Colon (tissue), 2 donors: ENCODE measurements at regions not wholly inside any gene's neighbourhood (a gene's known extent, or its start where the extent isn't known, plus 50 kb on each side); places are given as distances from the start of the nearest gene placed in this dataset.
"Not testable (repeated sequence)": the region's sequence is repeated elsewhere in the genome, so short reads cannot be mapped to it uniquely, and the experiment has no call there.

Experiments
- FAIRE-seq: peaks from 2 replicates; lab custom pipeline; 2012; peaks lifted over from hg19 to GRCh38; lab: Jason Lieb, UNC
- donor health status: control.
- donor health status: control.

DNA sequence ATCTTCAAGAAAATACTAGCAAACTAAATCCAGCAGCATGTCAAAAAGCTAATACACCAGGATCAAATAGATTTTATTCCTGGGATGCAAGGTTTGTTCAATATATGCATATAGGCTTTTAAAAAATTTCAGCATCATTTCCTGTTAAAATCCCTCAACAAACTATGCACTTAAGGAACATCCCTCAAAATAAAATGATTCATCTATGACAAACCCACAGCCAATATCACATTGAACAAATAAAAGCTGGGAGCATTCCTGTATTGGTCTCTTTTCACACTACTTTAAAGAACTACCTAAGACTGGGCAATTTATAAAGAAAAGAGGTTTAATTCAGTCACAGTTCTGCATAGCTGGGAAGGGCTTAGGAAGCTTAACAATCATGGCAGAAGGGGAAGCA is 726.7 kb downstream of the GRXCR1 start:
- FAIRE-seq: no peak

DNA sequence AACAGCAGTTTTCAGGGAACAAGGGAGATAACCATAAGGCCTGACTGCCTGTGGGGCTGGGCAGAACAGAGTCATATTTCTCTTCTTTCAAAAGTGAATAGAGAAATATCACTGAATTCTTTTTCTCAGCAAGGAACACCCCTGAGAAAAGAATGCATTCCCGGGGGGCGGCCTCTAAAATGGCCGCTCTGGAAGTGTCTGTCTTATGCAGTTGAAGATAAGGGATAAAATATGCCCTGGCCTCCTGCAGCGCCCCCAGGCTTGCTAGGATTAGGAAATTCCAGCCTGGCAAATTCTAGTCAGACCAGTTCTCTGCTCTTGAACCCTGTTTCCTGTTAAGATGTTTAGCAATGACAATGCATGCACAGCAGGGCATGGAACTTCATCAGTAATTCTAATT is 745.4 kb downstream of the GRXCR1 start:
- FAIRE-seq: not testable (repeated sequence)

DNA sequence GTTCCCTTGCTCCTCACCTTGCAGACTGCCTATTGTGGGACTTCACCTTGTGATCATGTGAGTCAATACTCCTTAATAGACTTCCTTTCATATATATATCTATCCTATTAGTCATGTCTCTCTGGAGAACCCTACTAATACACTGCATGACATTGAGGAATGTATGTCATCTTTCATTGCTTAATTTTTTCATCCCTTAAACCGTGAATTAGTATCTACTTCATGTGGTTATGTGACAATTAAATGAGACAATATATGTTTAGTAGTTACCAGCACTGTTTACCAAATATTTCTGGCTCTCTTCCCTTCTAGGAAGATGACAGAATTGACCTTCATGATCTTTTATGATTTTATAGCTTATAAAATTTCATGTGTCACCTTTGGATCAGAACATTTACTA is 759.5 kb downstream of the GRXCR1 start:
- FAIRE-seq: no peak

DNA sequence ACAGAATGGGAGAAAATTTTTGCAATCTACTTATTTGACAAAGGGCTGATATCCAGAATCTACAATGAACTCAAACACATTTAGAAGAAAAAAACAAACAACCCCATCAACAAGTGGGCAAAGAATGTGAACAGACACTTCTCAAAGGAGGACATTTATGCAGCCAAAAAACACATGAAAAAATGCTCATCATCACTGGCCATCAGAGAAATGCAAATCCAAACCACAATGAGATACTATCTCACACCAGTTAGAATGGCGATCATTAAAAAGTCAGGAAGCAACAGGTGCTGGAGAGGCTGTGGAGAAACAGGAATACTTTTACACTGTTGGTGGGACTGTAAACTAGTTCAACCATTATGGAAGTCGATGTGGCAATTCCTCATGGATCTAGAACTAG is 767.0 kb downstream of the GRXCR1 start:
- not testable (repeated sequence) for FAIRE-seq

DNA sequence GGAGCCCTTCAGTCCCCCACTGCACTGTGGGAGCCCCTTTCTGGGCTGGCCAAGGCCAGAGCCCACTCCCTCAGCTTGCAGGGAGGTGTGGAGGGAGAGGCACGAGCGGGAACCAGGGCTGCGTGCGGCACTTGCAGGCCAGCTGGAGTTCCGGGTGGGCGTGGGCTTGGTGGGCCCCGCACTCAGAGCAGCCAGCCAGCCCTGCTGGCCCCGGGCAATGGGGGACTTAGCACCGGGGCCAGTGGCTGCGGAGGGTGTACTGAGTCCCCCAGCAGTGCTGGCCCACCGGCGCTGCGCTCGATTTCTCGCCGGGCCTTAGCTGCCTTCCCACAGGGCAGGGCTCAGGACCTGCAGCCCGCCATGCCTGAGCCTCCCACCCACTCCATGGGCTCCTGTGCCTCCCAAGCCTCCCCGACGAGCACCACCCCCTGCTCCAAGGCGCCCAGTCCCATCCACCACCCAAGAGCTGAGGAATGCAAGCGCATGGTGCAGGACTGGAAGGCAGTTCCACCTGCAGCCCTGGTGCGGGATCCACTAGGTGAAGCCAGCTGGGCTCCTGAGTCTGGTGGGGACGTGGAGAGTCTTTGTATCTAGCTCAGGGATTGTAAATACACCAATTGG is 776.2 kb downstream of the KCTD8 start:
- not testable (repeated sequence) for FAIRE-seq

DNA sequence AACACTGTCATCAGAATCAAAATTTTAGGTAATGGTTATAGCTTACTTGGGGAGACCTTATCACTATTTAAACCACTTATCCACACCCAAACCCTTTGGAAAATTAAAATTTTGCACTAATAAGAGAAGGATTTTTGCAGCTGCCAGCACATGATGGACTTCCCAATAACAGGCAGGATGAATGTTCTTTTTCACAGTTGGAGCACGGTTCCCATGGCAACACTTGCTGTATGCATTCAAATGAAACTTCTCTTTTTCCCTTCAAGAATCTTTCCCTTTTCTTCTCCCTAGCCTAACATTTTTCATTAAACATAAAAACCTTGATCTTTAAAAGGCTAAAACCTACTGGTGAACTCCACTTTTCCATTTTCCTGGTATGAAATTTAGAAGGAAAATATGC is 768.2 kb downstream of the KCTD8 start:
- FAIRE-seq: no peak

DNA sequence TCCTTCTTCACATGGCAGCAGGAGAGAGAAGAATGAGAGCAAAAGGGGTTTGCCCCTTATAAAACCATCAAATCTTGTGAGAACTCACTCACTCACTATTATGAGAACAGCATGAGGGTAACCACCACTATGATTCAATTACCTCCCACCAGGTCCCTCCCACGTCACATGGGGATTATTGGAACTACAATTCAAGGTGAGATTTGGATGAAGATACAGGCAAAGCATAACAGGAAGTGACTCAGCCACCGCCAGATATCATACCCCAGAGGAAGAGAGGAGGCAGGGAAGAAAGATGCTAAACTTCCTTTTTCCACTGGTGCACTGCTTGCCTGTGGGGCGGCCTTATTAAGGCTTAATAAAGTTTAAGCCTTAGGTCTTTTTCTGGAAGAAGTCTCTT is 766.1 kb downstream of the KCTD8 start:
- no peak for FAIRE-seq

DNA sequence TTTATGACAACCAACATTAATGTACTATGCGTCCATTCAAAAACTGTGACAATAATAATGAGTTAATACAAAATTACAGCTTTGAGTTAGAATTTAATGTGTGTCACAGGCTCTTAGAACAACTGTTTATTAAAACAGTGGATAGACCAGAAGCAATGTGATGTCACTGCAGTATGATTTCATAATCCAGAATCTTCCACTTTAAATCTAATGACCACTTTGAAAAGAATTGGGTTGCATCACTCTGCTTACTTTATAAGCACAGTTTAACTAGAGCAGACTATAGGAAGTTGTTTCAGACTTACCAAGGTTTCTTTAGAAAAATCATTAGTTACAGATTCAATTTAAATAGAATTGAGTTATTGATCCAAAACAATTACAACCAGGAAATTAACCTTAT is 758.5 kb downstream of the KCTD8 start:
- no peak for FAIRE-seq

DNA sequence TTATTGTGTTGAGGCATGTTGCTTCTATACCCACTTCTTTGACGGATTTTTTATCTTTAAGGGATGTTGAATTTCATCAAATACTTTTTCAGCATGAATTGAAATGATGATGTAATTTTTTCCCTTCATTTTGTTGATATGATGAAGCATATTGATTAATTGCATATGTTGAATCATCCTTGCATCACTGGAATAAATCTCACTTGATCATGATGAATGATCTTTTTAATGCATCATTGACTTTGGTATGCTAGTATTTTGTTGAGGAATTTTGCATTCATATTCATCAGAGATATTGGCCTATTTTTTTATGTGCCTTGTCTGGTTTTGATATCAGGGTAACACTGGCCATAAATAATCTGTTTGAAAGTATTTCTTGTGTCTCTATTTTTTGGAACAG is 754.7 kb downstream of the KCTD8 start:
- no peak for FAIRE-seq

DNA sequence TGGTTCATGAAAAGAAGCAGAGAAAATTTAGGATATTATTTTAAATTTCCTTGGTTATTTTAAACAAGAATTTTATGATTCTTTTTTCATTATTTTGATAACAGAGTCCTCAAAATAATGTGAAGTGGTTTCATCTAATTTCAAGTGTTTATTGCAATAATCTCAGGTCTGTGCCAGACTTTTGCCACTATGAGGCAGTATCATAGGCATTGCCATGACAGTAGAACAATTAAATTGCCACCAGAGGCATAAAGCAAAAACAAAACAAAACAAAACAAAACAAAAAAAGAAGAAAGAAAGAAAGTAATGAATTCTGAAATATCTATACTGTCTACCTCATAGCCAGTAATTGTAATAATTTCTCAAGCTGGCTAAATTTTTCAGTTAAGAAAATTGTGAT is 739.2 kb downstream of the KCTD8 start:
- FAIRE-seq: no peak

DNA sequence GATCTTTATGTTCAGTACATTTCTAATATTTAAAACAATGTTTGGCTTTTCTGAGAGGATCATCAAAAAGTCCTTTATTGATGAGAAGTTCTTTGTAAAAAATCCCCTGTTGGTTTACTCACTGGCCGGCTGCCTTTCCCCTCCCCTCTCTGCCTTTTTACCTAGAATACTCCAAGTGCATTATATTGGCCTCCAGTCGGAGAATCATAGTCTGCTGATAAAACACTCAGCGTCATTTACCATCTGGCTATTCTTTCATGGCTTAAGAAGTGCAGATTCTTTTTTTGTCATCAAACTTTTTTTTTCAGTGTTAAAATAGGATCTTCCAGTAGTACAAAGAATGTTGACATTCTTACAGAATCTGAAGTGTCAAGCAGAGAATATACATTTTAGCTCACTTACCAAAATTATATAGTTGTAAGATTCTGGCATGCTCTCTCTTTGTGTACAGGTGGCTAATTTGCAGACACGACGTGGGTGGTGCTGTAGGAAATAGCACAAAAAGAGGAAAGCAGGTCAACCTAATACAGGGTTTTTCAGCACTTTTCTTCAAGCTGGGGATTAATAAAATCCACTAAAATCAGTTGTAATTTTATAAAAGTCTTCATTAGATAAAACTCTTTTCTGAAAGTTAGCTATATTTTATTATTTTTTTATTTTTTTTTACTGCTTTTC is 731.8 kb downstream of the KCTD8 start:
- no peak for FAIRE-seq

DNA sequence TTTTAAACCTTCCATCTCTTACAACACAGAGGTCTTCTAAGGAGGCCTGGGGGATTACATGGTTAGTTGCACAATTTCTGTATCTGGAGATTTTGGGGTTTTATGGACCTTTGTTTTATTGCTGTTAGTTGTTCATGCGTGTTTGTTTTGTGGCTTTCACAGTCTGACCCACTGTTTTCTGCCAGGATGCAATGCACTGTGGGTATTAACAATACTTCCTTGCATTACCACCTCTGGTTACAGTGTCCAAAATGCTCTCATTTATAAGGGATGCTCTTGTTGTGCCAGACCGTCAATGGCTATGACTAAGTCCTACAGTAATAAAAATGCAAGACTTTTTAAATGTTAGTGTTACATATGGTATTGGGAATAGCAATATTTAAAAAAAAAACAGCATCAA is 730.2 kb downstream of the KCTD8 start:
- no peak for FAIRE-seq

DNA sequence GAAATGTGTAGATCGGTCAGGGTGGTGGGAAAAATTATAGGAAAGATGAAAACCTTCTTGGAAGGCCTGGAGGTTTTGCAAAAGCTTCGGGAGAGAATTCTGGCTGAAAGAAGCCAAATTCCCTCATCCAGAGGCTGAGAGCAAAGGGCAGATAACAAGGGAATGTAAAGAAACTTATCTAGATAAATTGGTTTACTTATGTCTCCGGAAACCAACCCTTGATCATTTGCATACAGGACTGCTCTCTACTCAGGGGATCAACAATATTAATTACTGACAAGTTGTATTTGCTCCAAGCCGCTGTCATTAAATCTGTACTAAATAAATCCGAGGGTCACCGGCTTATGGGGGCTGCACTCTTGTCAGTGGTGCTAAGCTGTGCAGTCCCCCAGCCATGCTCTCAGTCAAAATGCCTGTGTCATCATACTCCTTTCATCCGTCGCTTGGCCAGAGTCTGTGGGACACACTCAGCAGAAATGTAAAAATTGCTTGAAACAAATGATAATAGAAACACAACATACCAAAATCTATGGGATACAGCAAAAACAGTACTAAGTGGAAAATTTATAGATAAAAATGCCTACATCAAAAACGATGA is 715.7 kb downstream of the KCTD8 start:
- no peak for FAIRE-seq

DNA sequence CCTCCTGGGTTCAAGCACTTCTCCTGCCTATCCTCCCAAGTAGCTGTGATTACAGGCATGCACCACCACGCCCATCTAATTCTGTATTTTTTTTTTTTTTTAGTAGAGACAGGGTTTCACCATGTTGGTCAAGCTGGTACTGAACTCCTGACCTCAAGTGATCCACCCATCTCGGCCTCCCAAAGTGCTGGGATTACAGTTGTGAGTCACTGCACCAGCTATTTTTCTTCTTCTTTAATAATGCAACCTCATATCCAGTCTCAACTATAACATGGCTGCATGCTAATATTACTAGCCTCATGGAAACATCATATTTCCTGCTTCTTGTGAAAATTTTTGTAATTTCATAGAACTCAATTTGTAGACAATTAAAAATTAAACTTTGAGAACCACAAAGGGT is 706.5 kb downstream of the KCTD8 start:
- FAIRE-seq: no peak

DNA sequence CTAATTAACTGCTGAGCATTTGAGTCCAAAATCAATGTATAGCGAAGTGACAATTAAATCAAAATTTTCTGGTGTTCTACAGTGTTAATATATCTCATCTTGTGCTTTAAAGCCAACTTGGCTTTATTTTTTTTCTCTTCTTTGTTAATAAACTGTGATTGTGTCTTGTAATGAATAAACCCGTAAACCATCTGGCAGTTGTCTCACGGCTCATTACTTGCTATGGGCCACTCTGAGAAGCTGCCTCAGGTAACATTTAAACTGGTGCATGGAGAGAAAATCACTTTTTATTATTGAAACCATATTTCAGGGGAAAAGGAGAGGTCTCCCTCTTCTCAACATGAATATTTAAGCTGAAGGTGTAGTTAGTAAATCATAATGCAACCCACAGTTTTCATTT is 694.0 kb downstream of the KCTD8 start:
- no peak for FAIRE-seq

DNA sequence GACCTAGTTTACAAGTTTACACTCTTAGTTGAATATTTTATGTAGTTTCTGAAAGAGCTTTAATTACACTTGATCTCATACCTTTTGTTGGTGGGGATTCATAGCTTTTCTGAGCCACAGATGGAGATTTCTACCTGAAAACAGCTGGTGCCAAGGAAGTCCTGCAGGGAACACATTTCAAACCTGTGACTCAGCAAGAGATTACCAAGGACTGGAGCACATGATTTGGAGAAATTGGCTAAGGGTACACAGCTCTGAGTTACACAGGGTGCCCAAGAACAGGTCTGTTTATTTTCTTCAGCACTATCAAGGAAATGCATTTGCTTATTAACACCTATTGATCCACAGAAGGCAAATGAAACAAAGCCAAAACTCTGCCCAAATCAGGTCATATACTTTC is 691.5 kb downstream of the KCTD8 start:
- FAIRE-seq: no peak

DNA sequence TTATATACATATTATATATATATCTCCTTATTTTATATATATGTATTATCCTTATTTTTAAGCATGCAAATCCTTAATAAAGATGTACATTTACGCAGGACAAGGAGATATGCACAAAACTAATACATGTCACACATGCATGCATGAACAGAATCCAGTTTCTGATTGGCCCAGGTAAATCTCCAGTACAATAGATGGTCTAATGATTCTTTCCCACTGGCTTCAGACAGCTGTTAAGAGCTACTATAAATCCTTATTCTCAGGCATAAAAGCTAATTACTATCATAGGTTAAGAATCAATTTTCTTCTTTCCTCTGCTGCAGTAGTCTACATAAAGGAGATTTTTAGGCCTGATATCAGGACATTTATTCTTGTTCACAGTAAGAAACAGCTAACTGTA is 689.8 kb downstream of the KCTD8 start:
- FAIRE-seq: no peak

DNA sequence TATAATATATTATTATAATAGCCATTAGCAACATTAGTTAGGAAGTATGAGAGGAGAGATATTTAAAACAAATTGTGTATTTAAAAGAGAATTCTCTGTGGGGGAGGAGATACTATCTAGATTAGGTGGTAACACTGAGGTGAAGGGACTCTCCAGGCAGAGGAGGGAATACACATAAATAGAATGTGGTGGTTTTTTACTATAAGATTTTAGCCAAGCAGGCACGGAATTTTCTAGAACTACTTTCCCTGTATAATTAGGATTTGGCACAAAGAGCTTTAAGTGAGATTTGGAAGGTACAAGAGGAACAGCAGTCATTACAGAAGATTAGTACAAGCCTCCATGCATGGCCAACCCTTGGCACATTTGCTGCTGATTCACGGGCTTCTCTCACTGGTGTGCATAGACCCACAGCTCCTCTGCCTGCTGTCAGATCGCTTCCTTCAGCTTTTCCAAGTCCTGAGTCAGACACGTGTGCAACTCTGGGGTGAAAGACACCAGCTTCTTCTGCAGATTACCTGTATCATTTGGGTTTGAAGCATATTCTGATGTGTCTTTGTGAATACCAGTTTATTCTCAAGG is 685.5 kb downstream of the KCTD8 start:
- no peak for FAIRE-seq

DNA sequence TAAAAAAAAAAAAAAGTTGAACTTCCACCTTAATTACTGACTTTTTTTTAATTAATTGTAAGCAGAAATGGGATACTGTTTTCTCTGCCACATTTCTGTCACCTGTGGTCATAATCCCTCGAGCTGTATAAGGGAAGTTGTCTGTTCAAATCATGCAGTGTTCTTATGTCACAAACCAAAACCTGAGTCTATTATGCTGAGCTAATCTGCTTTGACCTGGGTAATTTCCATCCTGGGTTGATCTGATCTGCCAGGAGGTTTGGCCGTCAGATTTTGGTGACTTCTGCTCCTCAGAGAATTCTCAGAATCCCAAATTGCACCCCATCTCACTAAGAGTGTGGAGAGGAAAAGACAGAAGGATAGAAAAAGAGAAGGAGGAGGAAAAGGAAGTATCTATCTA is 683.1 kb downstream of the KCTD8 start:
- FAIRE-seq: no peak

DNA sequence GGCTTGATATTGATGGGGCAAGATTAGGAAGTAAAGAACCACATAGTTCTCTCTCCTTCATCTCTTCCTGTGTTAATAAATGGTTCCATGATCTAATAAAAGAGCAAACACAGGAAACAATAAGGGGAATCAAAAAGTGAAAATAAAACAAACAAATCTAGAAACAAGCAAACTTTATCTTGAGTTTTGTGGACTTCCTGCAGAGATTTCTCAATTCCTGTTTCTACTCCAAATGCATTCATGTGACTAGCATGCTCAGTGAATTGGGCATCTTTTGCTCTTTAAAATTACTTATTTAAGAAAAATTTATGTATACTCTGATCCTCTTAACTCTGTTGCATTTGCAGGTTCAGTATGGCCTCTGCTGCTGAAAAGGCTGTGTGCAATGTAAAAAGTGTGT is 682.0 kb downstream of the KCTD8 start:
- FAIRE-seq: no peak

DNA sequence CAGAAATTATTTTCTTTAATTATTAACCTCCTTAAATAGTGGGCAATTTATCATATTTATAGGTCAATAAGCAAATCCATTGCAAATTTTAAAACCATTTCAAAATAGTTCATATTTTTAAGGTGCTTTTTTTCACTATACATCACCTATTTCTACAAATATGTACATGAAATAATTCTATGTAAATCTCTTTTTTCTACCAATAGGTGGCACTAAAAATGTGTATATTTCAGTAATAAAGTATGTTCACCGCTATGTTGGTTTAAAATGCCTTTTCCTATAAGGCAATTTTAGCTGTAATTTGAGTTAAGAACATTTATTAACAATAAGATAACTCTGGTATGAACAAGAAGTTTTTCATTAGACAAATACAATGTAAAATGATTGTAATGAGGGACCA is 672.2 kb downstream of the KCTD8 start:
- FAIRE-seq: no peak

DNA sequence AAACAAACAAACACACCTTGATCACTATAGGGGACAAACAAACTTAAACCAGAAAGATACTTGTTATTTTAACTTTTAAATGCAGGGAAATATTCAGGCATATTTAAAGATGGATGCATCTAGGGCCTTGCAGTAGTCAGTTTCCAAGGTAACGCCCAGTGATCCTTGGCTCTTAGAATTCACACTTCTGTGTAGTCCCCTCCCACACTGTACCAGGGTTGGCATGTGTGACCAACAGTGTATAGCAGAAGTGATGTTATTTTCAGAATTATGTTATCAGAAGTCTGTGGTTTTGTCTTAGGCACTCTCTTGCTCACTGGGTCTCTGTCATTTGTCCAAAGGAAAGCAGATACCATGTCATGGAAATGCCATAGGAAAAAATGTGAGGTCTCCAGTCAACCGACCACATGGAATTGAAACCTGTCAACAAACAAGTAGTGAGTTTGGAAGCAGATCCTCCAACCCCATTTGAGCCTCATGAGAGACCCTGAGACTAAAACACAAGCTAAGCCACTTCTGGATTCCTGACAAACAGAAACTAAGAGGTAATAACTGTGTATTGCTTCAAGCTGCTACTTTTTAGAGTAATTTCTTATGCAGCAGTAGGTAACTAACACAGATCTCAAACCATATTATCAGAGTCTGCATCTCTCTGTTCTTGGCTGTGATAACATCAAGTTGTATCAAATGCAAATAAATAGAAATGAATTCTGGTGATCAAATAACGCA is 670.3 kb downstream of the KCTD8 start:
- FAIRE-seq: no peak

DNA sequence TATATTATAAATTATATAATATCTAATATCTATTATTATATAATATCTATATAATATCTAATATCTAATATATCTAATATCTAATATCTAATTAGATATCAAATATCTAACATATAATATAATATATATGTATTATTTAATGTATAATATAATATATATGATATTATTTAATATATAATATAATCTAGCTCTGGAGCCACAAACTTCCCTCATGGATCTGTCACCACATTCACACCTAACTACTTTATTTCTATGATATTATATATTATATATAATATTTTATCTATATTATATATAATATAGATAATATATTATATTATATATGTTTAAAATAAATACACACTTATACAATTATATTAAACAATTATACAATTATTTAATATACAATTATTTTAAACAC is 667.5 kb downstream of the KCTD8 start:
- FAIRE-seq: no peak
